GM19452 (cell line): ENCODE measurements at regions not wholly inside any gene's neighbourhood (a gene's known extent, or its start where the extent isn't known, plus 50 kb on each side); places are given as distances from the start of the nearest gene placed in this dataset.
"Not testable (repeated sequence)": the region's sequence is repeated elsewhere in the genome, so short reads cannot be mapped to it uniquely, and the experiment has no call there.

ENCODE experiments used
- ATAC-seq: cut with Tn5 transposase; IDR thresholded peaks from one replicate; pipeline ENCODE4 v1.9.1; 2021; ENCODE audit not compliant: unreplicated experiment

GRCh38 chr17:71446645-71447437 lies 674.0 kb upstream of the SOX9 start:
- ATAC-seq = no peak

- ATAC-seq = no peak
Measured at GRCh38 chr17:71447644-71448043, 673.2 kb upstream of the SOX9 start.

- not testable (repeated sequence) for ATAC-seq
Measured at GRCh38 chr17:71450657-71451056, 670.2 kb upstream of the SOX9 start.

GRCh38 chr17:71453876-71454422 lies 666.9 kb upstream of the SOX9 start:
- no peak for ATAC-seq

GRCh38 chr17:71455219-71455618 lies 665.6 kb upstream of the SOX9 start:
- no peak for ATAC-seq

- no peak for ATAC-seq
Measured at GRCh38 chr17:71458322-71458721, 662.5 kb upstream of the SOX9 start.

GRCh38 chr17:71460943-71461342 lies 659.9 kb upstream of the SOX9 start:
- no peak for ATAC-seq

GRCh38 chr17:71461498-71462169 lies 659.2 kb upstream of the SOX9 start:
- no peak for ATAC-seq

- ATAC-seq = no peak
Measured at GRCh38 chr17:71464241-71464640, 656.6 kb upstream of the SOX9 start.

- no peak for ATAC-seq
Measured at GRCh38 chr17:71464751-71465150, 656.1 kb upstream of the SOX9 start.

- no peak for ATAC-seq
Measured at GRCh38 chr17:71467719-71468118, 653.1 kb upstream of the SOX9 start.

GRCh38 chr17:71470062-71470461 lies 650.8 kb upstream of the SOX9 start:
- ATAC-seq = no peak

- ATAC-seq = no peak
Measured at GRCh38 chr17:71472809-71473789, 647.7 kb upstream of the SOX9 start.

GRCh38 chr17:71477356-71477755 lies 643.5 kb upstream of the SOX9 start:
- ATAC-seq = no peak

- ATAC-seq = no peak
Measured at GRCh38 chr17:71480099-71480498, 640.7 kb upstream of the SOX9 start.

- no peak for ATAC-seq
Measured at GRCh38 chr17:71482625-71483024, 638.2 kb upstream of the SOX9 start.

GRCh38 chr17:71484546-71484945 lies 636.3 kb upstream of the SOX9 start:
- ATAC-seq = no peak

GRCh38 chr17:71485426-71485825 lies 635.4 kb upstream of the SOX9 start:
- ATAC-seq = no peak

- no peak for ATAC-seq
Measured at GRCh38 chr17:71486261-71486660, 634.6 kb upstream of the SOX9 start.

- ATAC-seq = no peak
Measured at GRCh38 chr17:71488851-71489250, 632.0 kb upstream of the SOX9 start.
